IPS-20b (cell line): ENCODE measurements at regions not wholly inside any gene's neighbourhood (a gene's known extent, or its start where the extent isn't known, plus 50 kb on each side); places are given as distances from the start of the nearest gene placed in this dataset.

Experiments used
- H3K27ac ChIP-seq: one replicate; pipeline ENCODE4 v1.5.1; 2013; ENCODE audit warnings: low read length
- H3K27me3 ChIP-seq: 2 replicates; pipeline ENCODE4 v1.6.1; 2013; ENCODE audit warnings: mild to moderate bottlenecking, low read length, inconsistent platforms; ENCODE audit not compliant: insufficient read depth
- H3K36me3 ChIP-seq: 2 replicates; pipeline ENCODE4 v1.6.1; 2013; ENCODE audit warnings: low read depth, mild to moderate bottlenecking, inconsistent platforms, low read length, moderate library complexity; ENCODE audit not compliant: insufficient read depth
- H3K4me1 ChIP-seq: 2 replicates; pipeline ENCODE4 v1.6.1; 2013; ENCODE audit warnings: mild to moderate bottlenecking, control low read depth, inconsistent platforms, low read length, moderate library complexity; ENCODE audit not compliant: insufficient read depth
- H3K4me3 ChIP-seq: 2 replicates; pipeline ENCODE4 v1.5.1; 2013; ENCODE audit warnings: mild to moderate bottlenecking, low read length, inconsistent platforms
- H3K9ac ChIP-seq: 2 replicates; pipeline ENCODE4 v1.6.1; 2013; ENCODE audit warnings: low read depth, mild to moderate bottlenecking, inconsistent platforms, low read length, moderate library complexity
- H3K9me3 ChIP-seq: 2 replicates; pipeline ENCODE4 v1.6.1; 2013; ENCODE audit warnings: mild to moderate bottlenecking, low read depth, low read length, inconsistent platforms; ENCODE audit not compliant: insufficient read depth

- H3K27ac ChIP-seq: no peak overlapping the region
- no peak overlapping the region for H3K4me3 ChIP-seq
- H3K9me3 ChIP-seq: peaks cover 23% of the 10 kb centered on the region; the same call in 1 of the 2 replicates
- no peak overlapping the region for H3K9ac ChIP-seq
- no peaks in the 10 kb centered on the region for H3K27me3 ChIP-seq
- H3K36me3 ChIP-seq: no peaks in the 10 kb centered on the region
- no peaks in the 10 kb centered on the region for H3K4me1 ChIP-seq
These were observed 50.3 kb upstream of the SP4 start for GRCh38 chr7:21377545-21377944.
